B cell (primary cell): ENCODE measurements at regions not wholly inside any gene's neighbourhood (a gene's known extent, or its start where the extent isn't known, plus 50 kb on each side); places are given as distances from the start of the nearest gene placed in this dataset.

Experiments
- CTCF ChIP-seq: fragments of 200-600 bp; IDR thresholded peaks from one replicate; pipeline ENCODE4 v1.8.0; 2022; ENCODE audit warnings: antibody characterized with exemption, mild to moderate bottlenecking
- EZH2 ChIP-seq: IDR thresholded peaks from 2 replicates; pipeline ENCODE4 v1.6.1; 2012; ENCODE audit warnings: borderline replicate concordance, low read depth, mild to moderate bottlenecking, moderate library complexity, low read length; ENCODE audit not compliant: insufficient read depth, poor library complexity, severe bottlenecking

GRCh38 chr9:97781902-97782301, 71.1 kb upstream of the FOXE1 start:
- no peak for TF ChIP-seq CTCF
- no peak for TF ChIP-seq EZH2
